Mesendoderm (in vitro differentiated cells): ENCODE measurements at regions not wholly inside any gene's neighbourhood (a gene's known extent, or its start where the extent isn't known, plus 50 kb on each side); places are given as distances from the start of the nearest gene placed in this dataset.
A peak's percentile ranks its signal among the peaks of the same experiment; 100 is the strongest.

Source experiments
- DNase-seq: peaks from one replicate; pipeline ENCODE4 v3.0.0; 2013
- H2AK5ac ChIP-seq: 2 replicates; pipeline ENCODE4 v1.6.1; 2013; ENCODE audit warnings: low read length, inconsistent platforms
- H2BK120ac ChIP-seq: 2 replicates; pipeline ENCODE4 v1.6.1; 2013; ENCODE audit warnings: low read depth, mild to moderate bottlenecking, low read length, moderate library complexity, mixed read lengths
- H2BK15ac ChIP-seq: replicated peaks from 2 replicates; pipeline ENCODE4 v1.6.1; 2013; ENCODE audit warnings: low read depth, mild to moderate bottlenecking, moderate library complexity
- H2BK5ac ChIP-seq: 2 replicates; pipeline ENCODE4 v1.6.1; 2013; ENCODE audit warnings: low read length, inconsistent platforms
- H3K18ac ChIP-seq: 2 replicates; pipeline ENCODE4 v1.6.1; 2013; ENCODE audit warnings: mild to moderate bottlenecking, low read length, mixed read lengths
- H3K23ac ChIP-seq: one replicate; pipeline ENCODE4 v1.6.1; 2013; ENCODE audit warnings: low read length
- H3K27ac ChIP-seq: 2 replicates; pipeline ENCODE4 v1.5.1; 2013; ENCODE audit warnings: low read depth, mild to moderate bottlenecking, inconsistent platforms, low read length, moderate library complexity
- H3K27me3 ChIP-seq: 2 replicates; pipeline ENCODE4 v1.6.1; 2013; ENCODE audit warnings: low read length, control low read depth, mild to moderate bottlenecking, inconsistent platforms; ENCODE audit not compliant: insufficient read depth, poor library complexity
- H3K36me3 ChIP-seq: 2 replicates; pipeline ENCODE4 v1.6.1; 2013; ENCODE audit warnings: low read length, inconsistent platforms; ENCODE audit not compliant: control insufficient read depth, insufficient read depth
- H3K4ac ChIP-seq: one replicate; pipeline ENCODE4 v1.6.1; 2013; ENCODE audit warnings: low read depth, mild to moderate bottlenecking, low read length, moderate library complexity
- H3K4me1 ChIP-seq: 2 replicates; pipeline ENCODE4 v1.6.1; 2013; ENCODE audit warnings: low read depth, low read length, inconsistent platforms; ENCODE audit not compliant: control insufficient read depth
- H3K4me2 ChIP-seq: 2 replicates; pipeline ENCODE4 v1.6.1; 2013; ENCODE audit warnings: low read length
- H3K4me3 ChIP-seq: 2 replicates; pipeline ENCODE4 v1.5.1; 2013; ENCODE audit warnings: mild to moderate bottlenecking, low read length
- H3K56ac ChIP-seq: one replicate; pipeline ENCODE4 v1.6.1; 2013; ENCODE audit warnings: low read length
- H3K79me1 ChIP-seq: 2 replicates; pipeline ENCODE4 v1.6.1; 2013; ENCODE audit warnings: low read length, inconsistent platforms
- H3K79me2 ChIP-seq: 2 replicates; pipeline ENCODE4 v1.6.1; 2013; ENCODE audit warnings: mild to moderate bottlenecking, low read length; ENCODE audit not compliant: control insufficient read depth, insufficient read depth
- H3K9ac ChIP-seq: 2 replicates; pipeline ENCODE4 v1.6.1; 2013; ENCODE audit warnings: low read length, inconsistent platforms
- H4K5ac ChIP-seq: one replicate; pipeline ENCODE4 v1.6.1; 2013; ENCODE audit warnings: low read length
- H4K8ac ChIP-seq: one replicate; pipeline ENCODE4 v1.6.1; 2013; ENCODE audit warnings: low read depth, mild to moderate bottlenecking, control low read depth, low read length, moderate library complexity
- WGBS: extraction: QIAGEN DNeasy Blood & Tissue Kit; methylation state at CpG from one replicate; pipeline ENCODE4 v1.1.7; 2013; ENCODE audit warnings: low lambda C conversion rate, missing lambda C conversion rate; ENCODE audit not compliant: insufficient coverage; ENCODE audit errors: extremely low coverage; 5-methylcytosine and 5-hydroxymethylcytosine counted together

DNA sequence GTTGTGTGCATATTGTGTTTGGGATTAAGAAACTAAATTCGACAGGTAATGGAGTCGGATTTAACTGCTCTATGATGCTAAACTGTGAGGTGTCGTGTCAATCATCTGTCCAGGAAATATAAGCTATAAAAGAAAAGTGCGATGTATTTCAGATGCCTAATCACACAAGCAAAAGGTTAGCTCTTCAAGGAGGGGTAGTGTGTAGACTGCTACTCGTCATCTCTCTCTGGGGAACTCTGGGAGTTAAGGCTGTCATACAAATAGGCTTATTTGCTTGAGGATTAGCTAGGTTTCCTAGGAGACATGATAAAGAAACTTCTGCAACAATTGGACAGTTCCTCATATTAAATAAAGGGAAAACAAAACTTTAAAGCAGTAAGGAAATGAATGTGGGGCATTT is 462.1 kb downstream of the OLFM4 start:
- H3K4me3 ChIP-seq: no peak overlapping the region
- no CpG with 5 or more reads among the region's 5 CpGs for WGBS
- no peak overlapping the region for H2BK5ac ChIP-seq
- peak; percentile 3 for DNase-seq
- no peak overlapping the region for H4K5ac ChIP-seq
- H3K18ac ChIP-seq: no peak overlapping the region
- H3K79me1 ChIP-seq: no peaks in the 10 kb centered on the region
- H4K8ac ChIP-seq: no peak overlapping the region
- no peaks in the 10 kb centered on the region for H3K27me3 ChIP-seq
- H2AK5ac ChIP-seq: no peak overlapping the region
- H3K4ac ChIP-seq: no peak overlapping the region
- no peak overlapping the region for H3K4me2 ChIP-seq
- H2BK120ac ChIP-seq: no peak overlapping the region
- no peak overlapping the region for H3K9ac ChIP-seq
- H3K56ac ChIP-seq: no peak overlapping the region
- no peak overlapping the region for H3K23ac ChIP-seq
- no peaks in the 10 kb centered on the region for H3K4me1 ChIP-seq
- H3K27ac ChIP-seq: no peak overlapping the region
- H3K36me3 ChIP-seq: no peaks in the 10 kb centered on the region
- H3K79me2 ChIP-seq: no peaks in the 10 kb centered on the region
- no peak overlapping the region for H2BK15ac ChIP-seq

DNA sequence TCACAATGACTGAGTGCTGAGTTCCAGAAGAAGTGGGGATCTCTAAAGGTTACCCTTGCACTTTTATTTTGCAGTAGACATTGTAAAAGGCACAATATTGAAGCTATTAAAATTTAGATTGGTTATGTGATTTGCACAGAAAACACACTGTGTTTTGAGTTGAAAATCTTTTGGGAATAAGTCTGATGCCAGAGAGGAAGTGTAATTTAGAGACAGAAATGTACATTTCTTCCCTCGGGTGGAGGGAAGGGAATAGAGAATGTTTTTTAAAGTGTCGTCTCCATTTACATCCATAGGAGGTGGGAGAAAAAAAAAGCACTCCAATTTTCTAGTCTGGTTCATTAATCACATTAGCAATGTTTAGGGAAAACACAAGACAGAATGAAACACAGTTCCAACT is 465.8 kb downstream of the OLFM4 start:
- Histone ChIP-seq H3K18ac (no peak overlapping the region), H3K4me1 (no peaks in the 10 kb centered on the region), H4K5ac (no peak overlapping the region), H3K27ac (no peak overlapping the region), H3K36me3 (no peaks in the 10 kb centered on the region), H2BK5ac (no peak overlapping the region), H4K8ac (no peak overlapping the region), H3K4ac (no peak overlapping the region), H3K79me2 (no peaks in the 10 kb centered on the region), H3K4me2 (no peak overlapping the region), H2BK15ac (no peak overlapping the region), H3K27me3 (no peaks in the 10 kb centered on the region), H3K79me1 (no peaks in the 10 kb centered on the region), H3K4me3 (no peak overlapping the region), H2BK120ac (no peak overlapping the region), H3K23ac (no peak overlapping the region), H2AK5ac (no peak overlapping the region), H3K9ac (no peak overlapping the region), H3K56ac (no peak overlapping the region)
- DNase-seq: no peak
- whole genome bisulfite sequencing: no CpG with 5 or more reads among the region's 2 CpGs

DNA sequence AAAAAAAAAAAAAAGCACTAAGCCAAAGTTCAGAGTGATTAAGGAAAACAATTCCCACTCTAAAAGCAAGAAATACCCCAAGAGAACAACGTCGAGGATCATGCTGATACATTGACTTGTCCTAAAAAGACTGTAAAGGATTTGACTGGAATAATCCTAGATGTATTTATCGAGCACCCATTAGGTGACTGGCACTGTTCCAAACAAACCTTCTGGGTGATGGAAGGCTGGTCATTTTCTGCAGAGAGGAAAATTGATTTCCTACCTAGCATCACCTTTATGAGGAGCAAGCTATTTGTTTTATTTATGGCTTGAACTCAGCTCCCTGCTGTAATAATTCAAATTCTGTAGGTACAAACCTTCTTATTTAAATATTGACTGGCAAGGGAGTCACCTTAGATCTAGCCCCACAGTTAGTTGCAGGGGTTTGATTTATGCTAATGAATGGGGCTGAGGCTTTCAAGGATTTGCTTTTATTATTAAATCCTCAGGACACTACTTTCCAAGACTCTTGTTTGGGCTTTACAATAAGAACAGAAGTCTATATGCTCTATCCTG is 471.0 kb downstream of the OLFM4 start:
- no peak overlapping the region for H2BK120ac ChIP-seq
- H3K4me3 ChIP-seq: no peak overlapping the region
- H3K27ac ChIP-seq: no peak overlapping the region
- no CpG with 5 or more reads among the region's 3 CpGs for WGBS
- no peak overlapping the region for H3K23ac ChIP-seq
- H3K4ac ChIP-seq: no peak overlapping the region
- H4K5ac ChIP-seq: no peak overlapping the region
- H3K18ac ChIP-seq: no peak overlapping the region
- no peak overlapping the region for H2BK5ac ChIP-seq
- H3K56ac ChIP-seq: no peak overlapping the region
- no peaks in the 10 kb centered on the region for H3K79me1 ChIP-seq
- H3K9ac ChIP-seq: no peak overlapping the region
- no peaks in the 10 kb centered on the region for H3K36me3 ChIP-seq
- no peak overlapping the region for H2BK15ac ChIP-seq
- no peak overlapping the region for H3K4me2 ChIP-seq
- no peak for DNase-seq
- H3K79me2 ChIP-seq: no peaks in the 10 kb centered on the region
- H3K27me3 ChIP-seq: no peaks in the 10 kb centered on the region
- H3K4me1 ChIP-seq: no peaks in the 10 kb centered on the region
- H4K8ac ChIP-seq: no peak overlapping the region
- H2AK5ac ChIP-seq: no peak overlapping the region

DNA sequence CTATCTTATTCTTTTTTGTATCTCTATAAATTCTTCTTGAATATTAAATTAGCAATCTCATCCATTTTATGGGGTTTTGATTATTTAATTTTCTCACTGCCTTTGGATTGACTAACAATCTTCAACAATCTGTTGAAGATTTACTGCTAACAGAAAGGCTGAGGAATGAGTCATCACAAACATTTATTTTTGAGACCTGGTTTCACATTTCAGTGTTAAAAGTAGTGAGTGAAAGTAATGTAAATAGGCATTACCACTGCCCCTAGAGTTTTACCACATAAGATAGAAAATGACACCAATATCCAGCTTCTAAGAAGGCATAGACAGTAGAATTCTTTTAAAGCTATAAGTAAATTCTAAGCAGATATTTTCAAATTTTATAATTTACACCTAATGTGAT is 472.8 kb downstream of the OLFM4 start:
- H2BK5ac ChIP-seq: no peak overlapping the region
- H3K27ac ChIP-seq: no peak overlapping the region
- no peak overlapping the region for H3K4me3 ChIP-seq
- no peaks in the 10 kb centered on the region for H3K79me2 ChIP-seq
- H4K8ac ChIP-seq: no peak overlapping the region
- H3K36me3 ChIP-seq: no peaks in the 10 kb centered on the region
- no peak overlapping the region for H2BK15ac ChIP-seq
- no peaks in the 10 kb centered on the region for H3K4me1 ChIP-seq
- no peak overlapping the region for H4K5ac ChIP-seq
- H3K23ac ChIP-seq: no peak overlapping the region
- H3K4ac ChIP-seq: no peak overlapping the region
- no peak overlapping the region for H2AK5ac ChIP-seq
- no peak overlapping the region for H3K56ac ChIP-seq
- no peaks in the 10 kb centered on the region for H3K79me1 ChIP-seq
- no peak for DNase-seq
- no peaks in the 10 kb centered on the region for H3K27me3 ChIP-seq
- no peak overlapping the region for H3K4me2 ChIP-seq
- H3K9ac ChIP-seq: no peak overlapping the region
- H2BK120ac ChIP-seq: no peak overlapping the region
- no peak overlapping the region for H3K18ac ChIP-seq

DNA sequence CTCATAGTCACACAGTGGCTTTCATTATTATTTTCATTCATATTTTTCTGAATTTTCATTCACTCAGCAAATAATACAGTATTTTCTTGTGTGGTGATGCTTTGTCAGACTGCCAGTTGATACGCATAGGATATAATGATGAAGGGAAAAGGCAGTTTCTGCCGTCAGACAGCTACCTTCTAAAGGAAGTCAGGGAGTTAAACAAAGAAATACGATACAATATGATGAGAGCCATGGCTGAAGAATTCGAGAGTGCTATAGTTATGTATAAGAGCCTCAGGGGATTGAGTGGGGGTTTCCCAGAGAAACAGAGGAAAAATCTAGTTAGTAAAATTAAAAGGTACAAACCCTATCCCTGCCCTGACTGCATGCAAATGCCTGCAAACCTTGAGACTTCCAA is 479.1 kb downstream of the OLFM4 start:
- H3K4me3 ChIP-seq: no peak overlapping the region
- no peaks in the 10 kb centered on the region for H3K4me1 ChIP-seq
- no peaks in the 10 kb centered on the region for H3K79me1 ChIP-seq
- no peak overlapping the region for H4K8ac ChIP-seq
- DNase-seq: no peak
- H2BK15ac ChIP-seq: no peak overlapping the region
- no CpG with 5 or more reads among the region's 4 CpGs for WGBS
- H3K18ac ChIP-seq: no peak overlapping the region
- no peaks in the 10 kb centered on the region for H3K27me3 ChIP-seq
- no peak overlapping the region for H2BK120ac ChIP-seq
- no peak overlapping the region for H3K56ac ChIP-seq
- H4K5ac ChIP-seq: no peak overlapping the region
- H3K4me2 ChIP-seq: no peak overlapping the region
- no peaks in the 10 kb centered on the region for H3K79me2 ChIP-seq
- H3K9ac ChIP-seq: no peak overlapping the region
- H3K4ac ChIP-seq: no peak overlapping the region
- no peak overlapping the region for H2BK5ac ChIP-seq
- no peak overlapping the region for H3K27ac ChIP-seq
- H3K23ac ChIP-seq: no peak overlapping the region
- no peaks in the 10 kb centered on the region for H3K36me3 ChIP-seq
- no peak overlapping the region for H2AK5ac ChIP-seq

DNA sequence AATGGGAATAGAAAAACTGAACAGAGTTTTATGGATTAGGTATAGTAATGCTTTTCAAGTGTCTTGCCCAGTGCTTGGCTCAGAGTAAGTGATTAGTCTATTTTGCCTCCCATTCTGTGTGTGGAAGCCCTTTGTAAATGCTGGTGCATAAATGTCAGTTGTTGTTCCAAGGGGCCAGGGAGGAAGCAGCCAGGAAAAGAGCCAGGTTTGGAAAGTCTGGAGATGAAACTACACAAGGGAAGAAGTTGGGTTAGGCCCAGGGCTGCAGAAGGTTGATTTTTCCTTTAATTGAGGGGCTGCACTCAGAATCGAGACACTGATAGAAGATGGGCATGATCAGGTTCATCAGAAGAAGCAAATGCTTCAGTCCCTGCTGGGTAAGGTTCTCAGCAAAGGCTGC is 484.0 kb downstream of the OLFM4 start:
- Histone ChIP-seq H3K18ac (no peak overlapping the region), H3K79me2 (no peaks in the 10 kb centered on the region), H3K36me3 (no peaks in the 10 kb centered on the region), H2BK15ac (no peak overlapping the region), H2BK120ac (no peak overlapping the region), H3K23ac (no peak overlapping the region), H3K4ac (no peak overlapping the region), H4K8ac (no peak overlapping the region), H3K9ac (no peak overlapping the region), H3K4me3 (no peak overlapping the region), H3K79me1 (no peaks in the 10 kb centered on the region), H3K4me1 (no peaks in the 10 kb centered on the region), H3K27me3 (no peaks in the 10 kb centered on the region), H4K5ac (no peak overlapping the region), H2BK5ac (no peak overlapping the region), H2AK5ac (no peak overlapping the region), H3K4me2 (no peak overlapping the region), H3K56ac (no peak overlapping the region), H3K27ac (no peak overlapping the region)
- DNase-seq: no peak
- no CpG with 5 or more reads among the region's 1 CpG for WGBS
